VCaP (cell line): ENCODE measurements at regions not wholly inside any gene's neighbourhood (a gene's known extent, or its start where the extent isn't known, plus 50 kb on each side); places are given as distances from the start of the nearest gene placed in this dataset.

Experiments used
- H3K27ac ChIP-seq: fragments of 450-650 bp; 2 replicates; pipeline ENCODE4 v1.5.1; 2017
- TF ChIP-seq, protein P1 (sequence below): fragments of 450-650 bp; conservative IDR thresholded peaks from 2 replicates; pipeline ENCODE4 v1.5.1; 2017; ENCODE audit warnings: mild to moderate bottlenecking, moderate library complexity

DNA sequence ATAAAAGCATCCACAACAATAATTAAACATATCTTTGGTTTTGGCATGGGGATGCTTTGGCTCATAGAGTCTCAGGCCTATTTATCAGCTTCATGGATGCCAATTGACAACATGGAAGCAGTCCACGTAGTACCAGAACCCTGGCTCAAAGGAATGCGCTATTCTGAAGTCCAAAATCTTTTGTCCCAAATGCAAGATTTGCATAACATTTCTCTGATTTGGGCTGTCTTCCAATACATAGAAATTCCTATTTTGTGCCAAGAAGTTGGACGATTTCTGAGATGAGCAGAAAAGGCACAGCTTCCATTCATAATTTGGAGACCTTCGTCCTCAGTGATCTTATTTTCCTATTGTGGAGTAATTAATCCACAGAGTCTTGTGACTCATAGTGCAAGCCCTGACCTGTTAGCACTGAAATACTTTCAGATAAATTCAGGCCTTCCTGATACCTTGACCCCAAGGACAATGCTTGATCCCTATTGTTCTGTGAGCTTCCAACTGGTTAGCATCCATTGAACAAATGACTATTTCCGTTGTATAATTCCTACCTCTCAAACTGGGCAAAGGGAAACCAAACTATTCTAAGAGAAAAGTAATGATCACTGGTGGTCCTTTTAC is 78.4 kb upstream of the CDH11 start:
- TF ChIP-seq, protein P1, sequence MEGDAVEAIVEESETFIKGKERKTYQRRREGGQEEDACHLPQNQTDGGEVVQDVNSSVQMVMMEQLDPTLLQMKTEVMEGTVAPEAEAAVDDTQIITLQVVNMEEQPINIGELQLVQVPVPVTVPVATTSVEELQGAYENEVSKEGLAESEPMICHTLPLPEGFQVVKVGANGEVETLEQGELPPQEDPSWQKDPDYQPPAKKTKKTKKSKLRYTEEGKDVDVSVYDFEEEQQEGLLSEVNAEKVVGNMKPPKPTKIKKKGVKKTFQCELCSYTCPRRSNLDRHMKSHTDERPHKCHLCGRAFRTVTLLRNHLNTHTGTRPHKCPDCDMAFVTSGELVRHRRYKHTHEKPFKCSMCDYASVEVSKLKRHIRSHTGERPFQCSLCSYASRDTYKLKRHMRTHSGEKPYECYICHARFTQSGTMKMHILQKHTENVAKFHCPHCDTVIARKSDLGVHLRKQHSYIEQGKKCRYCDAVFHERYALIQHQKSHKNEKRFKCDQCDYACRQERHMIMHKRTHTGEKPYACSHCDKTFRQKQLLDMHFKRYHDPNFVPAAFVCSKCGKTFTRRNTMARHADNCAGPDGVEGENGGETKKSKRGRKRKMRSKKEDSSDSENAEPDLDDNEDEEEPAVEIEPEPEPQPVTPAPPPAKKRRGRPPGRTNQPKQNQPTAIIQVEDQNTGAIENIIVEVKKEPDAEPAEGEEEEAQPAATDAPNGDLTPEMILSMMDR: no peak
- H3K27ac ChIP-seq: no peak overlapping the region

DNA sequence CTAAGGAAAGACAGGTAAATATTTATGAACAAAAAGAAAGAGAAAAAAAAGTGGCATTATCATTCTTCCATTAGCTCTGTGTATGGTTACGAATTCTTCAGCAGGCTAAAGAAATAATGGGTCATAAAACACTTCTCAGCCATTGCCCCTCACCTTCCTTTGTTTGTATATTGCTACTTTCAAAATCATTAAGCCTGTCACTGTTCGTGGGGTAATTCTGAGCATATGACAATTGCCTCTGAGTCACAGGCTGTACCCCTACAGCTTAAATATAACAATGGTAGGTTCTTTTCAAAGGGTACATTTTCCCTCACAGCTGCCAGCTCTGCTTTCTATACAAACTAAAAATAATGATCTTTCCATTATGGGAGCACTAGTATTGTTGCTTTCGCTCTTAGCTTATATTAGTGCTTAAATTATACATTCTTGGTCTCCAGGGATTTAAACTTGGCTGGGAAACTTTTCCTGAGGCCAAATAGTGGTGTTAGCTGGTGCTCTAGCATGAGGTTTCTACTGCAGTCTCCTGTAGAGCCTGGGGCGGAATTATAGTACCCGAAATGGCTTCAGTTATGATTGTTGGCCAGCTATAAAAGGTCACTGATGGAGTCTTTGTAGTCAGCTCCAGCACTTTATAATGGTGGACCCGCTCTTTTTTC is 74.7 kb upstream of the CDH11 start:
- TF ChIP-seq, protein P1: no peak

DNA sequence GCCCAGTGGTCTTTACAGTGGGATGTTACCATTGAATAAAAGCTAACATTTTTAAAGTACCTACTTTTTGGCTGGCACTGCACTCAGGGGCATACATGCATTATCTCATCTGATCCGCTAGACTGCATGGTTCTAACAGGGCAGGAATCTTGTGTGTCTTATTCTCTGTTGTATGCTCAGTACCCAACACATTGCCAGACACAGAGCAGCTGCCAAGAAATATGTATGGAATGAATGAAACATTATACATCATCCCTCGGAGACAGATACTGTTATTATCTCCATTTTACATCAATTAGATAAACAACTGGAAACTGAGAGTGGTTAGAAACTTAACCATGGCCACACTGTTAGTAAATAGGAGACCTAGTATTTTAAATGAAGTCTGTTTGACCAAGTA is 74.1 kb upstream of the CDH11 start:
- TF ChIP-seq, protein P1: no peak
- no peak overlapping the region for H3K27ac ChIP-seq

More for the DNA sequence above, 74.7 kb upstream of the CDH11 start:
- no peak overlapping the region for H3K27ac ChIP-seq

DNA sequence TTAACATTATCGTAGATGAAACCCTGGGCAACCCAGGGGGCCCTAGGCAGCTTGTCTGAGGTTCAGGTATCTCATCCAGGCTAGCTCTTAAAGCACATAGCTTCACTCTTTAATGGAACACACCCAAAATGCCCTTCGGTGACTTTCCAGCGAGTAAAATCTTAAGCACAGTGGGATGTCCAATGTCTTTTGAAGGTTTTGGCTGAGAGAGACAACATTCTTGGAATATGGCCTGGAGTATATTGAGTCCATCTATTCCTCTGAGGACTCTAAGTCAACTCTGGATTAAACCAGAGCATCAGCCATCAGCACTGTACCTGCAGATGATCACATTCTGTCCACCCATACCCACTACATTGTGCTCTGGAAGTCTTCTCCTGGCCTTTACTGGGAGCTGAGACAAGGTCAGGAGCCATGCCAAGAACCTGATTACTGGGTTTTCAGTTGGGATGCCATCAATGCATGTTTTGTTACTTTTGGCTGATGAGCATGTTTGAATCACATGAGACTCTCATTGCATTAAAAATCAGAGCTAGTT is 63.4 kb upstream of the CDH11 start:
- H3K27ac ChIP-seq: no peak overlapping the region
- TF ChIP-seq, protein P1: no peak

DNA sequence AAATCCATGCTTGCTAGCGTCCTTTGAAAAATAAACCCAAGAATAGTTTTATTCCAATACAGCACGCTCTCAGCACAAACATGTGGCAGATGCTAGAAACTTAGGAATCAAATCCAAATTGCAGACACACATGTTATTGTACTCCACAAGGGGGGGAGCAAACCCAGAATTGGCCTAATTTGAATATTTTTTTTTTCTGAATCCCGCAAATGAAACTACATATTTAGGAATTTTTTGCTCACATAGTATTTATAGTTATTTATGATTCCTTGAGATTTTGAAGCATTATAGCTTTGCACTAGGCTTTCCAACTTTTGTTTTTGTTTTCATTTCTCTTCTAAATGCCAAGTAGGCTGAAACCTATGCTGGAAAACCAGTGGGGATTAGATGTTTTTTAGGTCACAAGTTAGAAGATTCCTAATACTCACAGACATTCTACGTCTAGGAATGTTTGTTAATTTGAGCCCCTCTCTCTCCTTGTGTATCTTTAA is 59.3 kb upstream of the CDH11 start:
- no peak overlapping the region for H3K27ac ChIP-seq
- TF ChIP-seq, protein P1: no peak

DNA sequence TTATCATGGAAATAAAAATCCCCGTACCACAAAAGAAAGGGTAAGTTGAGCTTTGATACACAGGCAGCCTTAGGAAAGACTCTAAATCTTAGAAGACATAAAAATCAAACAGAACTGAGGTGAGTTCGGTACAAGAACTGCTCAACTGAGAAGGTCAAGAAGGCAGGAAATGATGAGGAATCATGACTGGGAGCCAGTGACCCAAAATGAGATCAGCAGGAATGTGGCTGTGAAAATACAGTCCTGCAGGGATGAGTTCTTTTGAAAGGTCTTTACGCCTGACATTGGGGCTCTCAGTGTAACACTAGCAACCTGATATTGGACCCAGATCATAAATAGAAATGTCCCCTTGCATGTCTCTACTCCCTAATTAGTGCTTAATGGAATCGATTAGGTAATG is 56.3 kb upstream of the CDH11 start:
- no peak overlapping the region for H3K27ac ChIP-seq
- TF ChIP-seq, protein P1: no peak

DNA sequence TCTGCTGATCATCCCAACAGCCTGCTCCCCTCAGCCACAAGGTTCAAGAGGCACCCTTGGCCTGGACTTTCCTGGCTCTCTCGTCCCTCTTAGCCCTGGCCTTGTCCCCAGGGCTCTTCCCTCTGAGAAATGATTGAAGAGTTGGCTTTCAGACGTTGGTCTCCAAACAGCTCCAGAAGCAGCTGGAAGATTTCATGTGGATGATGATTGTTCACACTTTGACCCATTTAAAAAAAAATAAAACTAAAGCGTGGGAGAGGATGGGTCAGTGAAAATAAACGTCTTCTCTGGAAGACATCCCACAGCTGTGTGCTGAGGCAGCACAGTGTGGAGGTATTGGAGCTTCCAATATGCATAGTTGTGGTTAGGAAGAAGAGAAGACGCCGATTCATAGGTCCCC is 54.7 kb upstream of the CDH11 start:
- no peak overlapping the region for H3K27ac ChIP-seq
- TF ChIP-seq, protein P1: no peak
